RWPE1 (cell line): ENCODE measurements at regions not wholly inside any gene's neighbourhood (a gene's known extent, or its start where the extent isn't known, plus 50 kb on each side); places are given as distances from the start of the nearest gene placed in this dataset.

Experiments
- CTCF ChIA-PET: fragments of 350-600 bp; sonication (Branson Sonifier 250); formaldehyde crosslinking; extraction: SDS; loops from one replicate; lab custom pipeline; 2021; lab: Yijun Ruan, JAX
- POLR2A ChIA-PET: fragments of 400-600 bp; formaldehyde crosslinking; extraction: SDS; loops from one replicate; lab custom pipeline; 2020; ENCODE audit warnings: antibody characterized with exemption; ENCODE audit not compliant: low non-redundant PET; lab: Yijun Ruan, JAX
- DNase-seq: peaks from one replicate; pipeline ENCODE4 v3.0.0; 2012; ENCODE audit warnings: low spot score
- H3K27ac ChIP-seq: fragments of 450-650 bp; 2 replicates; pipeline ENCODE4 v1.5.1; 2017
- CTCF ChIP-seq: fragments of 450-650 bp; conservative IDR thresholded peaks from 2 replicates; pipeline ENCODE4 v1.5.1; 2017; ENCODE audit warnings: low read depth, mild to moderate bottlenecking

GRCh38 chr3:117433427-117433826 lies 723.8 kb downstream of the TUSC7 start:
- POLR2A ChIA-PET = no interaction called here
- no peak for DNase-seq
- no peak overlapping the region for H3K27ac ChIP-seq
- TF ChIP-seq CTCF = no peak
- CTCF ChIA-PET = interaction anchor here (0.6 kb wide), 1 partner anchor 1940 kb away, joined by 4 read pairs; no protein-coding TSS in a partner anchor

GRCh38 chr3:117434661-117435412 lies 725.3 kb downstream of the TUSC7 start:
- ChIA-PET POLR2A (no interaction called here), CTCF (no interaction called here)
- H3K27ac ChIP-seq = no peak overlapping the region
- TF ChIP-seq CTCF = no peak
- no peak for DNase-seq

- DNase-seq = no peak
- no peak overlapping the region for H3K27ac ChIP-seq
- ChIA-PET CTCF (no interaction called here), POLR2A (no interaction called here)
- no peak for TF ChIP-seq CTCF
These were observed 725.9 kb downstream of the TUSC7 start for GRCh38 chr3:117435506-117435905.

- POLR2A ChIA-PET = no interaction called here
- CTCF ChIA-PET = no interaction called here
- TF ChIP-seq CTCF = no peak
- no peak overlapping the region for H3K27ac ChIP-seq
- no peak for DNase-seq
These were observed 730.2 kb downstream of the TUSC7 start for GRCh38 chr3:117439812-117440211.

GRCh38 chr3:117441851-117442250 lies 732.3 kb downstream of the TUSC7 start:
- CTCF ChIA-PET = no interaction called here
- H3K27ac ChIP-seq = no peak overlapping the region
- DNase-seq = no peak
- POLR2A ChIA-PET = no interaction called here
- no peak for TF ChIP-seq CTCF

GRCh38 chr3:117442566-117442965 lies 733.0 kb downstream of the TUSC7 start:
- no peak for DNase-seq
- CTCF ChIA-PET = no interaction called here

More at GRCh38 chr3:117442566-117442965, 733.0 kb downstream of the TUSC7 start:
- H3K27ac ChIP-seq = no peak overlapping the region
- POLR2A ChIA-PET = no interaction called here
- TF ChIP-seq CTCF = no peak
